CD4-positive, alpha-beta memory T cell (primary cell): ENCODE measurements at regions not wholly inside any gene's neighbourhood (a gene's known extent, or its start where the extent isn't known, plus 50 kb on each side); places are given as distances from the start of the nearest gene placed in this dataset.

Experiments used
- CTCF ChIA-PET: fragments of 350-600 bp; sonication (Branson Sonifier 250); formaldehyde crosslinking; loops from one replicate; lab custom pipeline; 2021; ENCODE audit warnings: inconsistent platforms; ENCODE audit not compliant: partially characterized antibody; lab: Charles Lee
- POLR2A ChIA-PET: fragments of 350-600 bp; sonication (Branson Sonifier 250); formaldehyde crosslinking; loops from one replicate; lab custom pipeline; 2021; ENCODE audit not compliant: partially characterized antibody; lab: Charles Lee
- DNase-seq, 5 donors: peaks; one replicate each; pipeline versions ENCODE4 v3.0.0 to v3.0.0-alpha.2; 2020 to 2022; ENCODE audit warnings: mixed read lengths in 1 of 5
- H3K27ac ChIP-seq: one replicate; pipeline ENCODE4 v1.7.0; 2013; ENCODE audit warnings: low read depth, low read length
- H3K27me3 ChIP-seq: 2 replicates; pipeline ENCODE4 v1.7.0; 2013; ENCODE audit warnings: mild to moderate bottlenecking, low read length, moderate library complexity; ENCODE audit not compliant: insufficient read depth
- H3K36me3 ChIP-seq: 2 replicates; pipeline ENCODE4 v1.7.0; 2013; ENCODE audit warnings: mild to moderate bottlenecking, low read length, moderate library complexity; ENCODE audit not compliant: insufficient read depth
- H3K4me1 ChIP-seq: 2 replicates; pipeline ENCODE4 v1.7.0; 2013; ENCODE audit warnings: mild to moderate bottlenecking, low read length, moderate library complexity; ENCODE audit not compliant: insufficient read depth
- H3K4me3 ChIP-seq, 2 donors: one replicate each; pipeline ENCODE4 v1.7.0; 2013; ENCODE audit warnings: low read length in 2 of 2, mild to moderate bottlenecking in 1 of 2
- H3K9me3 ChIP-seq, 2 donors: one replicate each; pipeline ENCODE4 v1.7.0; 2013; ENCODE audit warnings: low read length in 2 of 2, control low read depth in 1 of 2; ENCODE audit not compliant: control insufficient read depth in 1 of 2
- H3K27ac Mint-ChIP-seq, 7 donors: one replicate each; pipeline ENCODE4 v1.8.0; 2020 to 2021; ENCODE audit warnings: mixed read lengths in 7 of 7, mild to moderate bottlenecking in 6 of 7, inconsistent platforms in 3 of 7, moderate library complexity in 3 of 7
- H3K27me3 Mint-ChIP-seq, 2 donors: one replicate each; pipeline ENCODE4 v1.8.0; 2020 to 2021; ENCODE audit warnings: mixed read lengths in 2 of 2
- H3K36me3 Mint-ChIP-seq, 2 donors: one replicate each; pipeline ENCODE4 v1.8.0; 2020 to 2021; ENCODE audit warnings: mixed read lengths in 2 of 2, inconsistent platforms in 1 of 2, mild to moderate bottlenecking in 1 of 2
- H3K4me1 Mint-ChIP-seq, 4 donors: one replicate each; pipeline ENCODE4 v1.8.0; 2020 to 2021; ENCODE audit warnings: mixed read lengths in 4 of 4, mild to moderate bottlenecking in 1 of 4
- H3K4me3 Mint-ChIP-seq, 8 donors: one replicate each; pipeline ENCODE4 v1.8.0; 2020 to 2021; ENCODE audit warnings: mixed read lengths in 8 of 8, mild to moderate bottlenecking in 7 of 8, moderate library complexity in 6 of 8, inconsistent platforms in 3 of 8
- H3K9me3 Mint-ChIP-seq, 8 donors: one replicate each; pipeline ENCODE4 v1.8.0; 2020 to 2021; ENCODE audit warnings: mixed read lengths in 8 of 8, mild to moderate bottlenecking in 5 of 8, inconsistent platforms in 3 of 8, moderate library complexity in 1 of 8
- intact Hi-C: fragments of 100-400 bp; cut with micrococcal nuclease; formaldehyde crosslinking; loops from one replicate; pipeline ENCODE4 v1.15.1; 2023

DNA sequence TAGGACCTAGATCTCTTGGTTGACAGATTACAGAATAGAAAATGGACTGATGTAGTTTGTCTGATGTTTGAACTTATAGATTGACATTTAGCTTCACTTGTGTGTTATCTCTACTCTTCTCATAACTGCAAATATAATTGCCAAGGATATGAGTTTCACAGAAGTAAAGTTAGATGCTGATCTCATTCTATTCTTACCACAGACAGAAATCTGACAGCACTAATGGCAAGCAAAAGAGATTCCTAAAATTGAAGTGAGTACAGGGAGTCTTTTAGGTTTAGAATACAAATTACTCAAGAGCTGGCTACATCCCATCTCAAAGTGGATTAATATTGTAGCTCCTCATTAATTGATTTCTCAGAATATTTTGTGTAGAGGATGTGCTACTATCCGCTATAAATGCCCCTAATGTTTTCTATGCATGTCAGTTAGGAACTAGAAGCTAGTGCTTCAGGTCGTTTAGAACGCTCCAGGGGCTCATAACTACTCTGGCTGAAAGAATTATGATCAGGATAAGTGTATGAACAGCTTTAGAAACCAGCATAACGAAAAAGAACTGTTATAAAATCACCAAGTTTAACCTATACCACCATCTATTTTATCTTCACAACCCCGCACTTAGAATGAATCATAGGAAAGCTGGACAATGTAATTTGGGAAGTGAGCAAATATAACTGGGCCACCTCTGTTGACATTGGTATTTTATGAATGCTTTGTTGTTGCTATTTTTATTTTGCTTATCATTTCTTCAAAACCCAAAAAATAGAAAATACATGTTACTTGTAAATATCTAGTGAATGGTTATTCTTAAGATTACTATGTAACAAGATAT, 378.8 kb upstream of the REG3G start:
- ChIA-PET POLR2A (no interaction called here), CTCF (no interaction called here)
- Mint-ChIP-seq H3K9me3 (peaks cover 2 to 25% (median 15%) of the 10 kb centered on the region in 8 donors), H3K4me3 (no peak overlapping the region), H3K27ac (no peak overlapping the region), H3K27me3 (no peaks in the 10 kb centered on the region), H3K4me1 (no peaks in the 10 kb centered on the region), H3K36me3 (no peaks in the 10 kb centered on the region)
- Histone ChIP-seq H3K4me1 (no peaks in the 10 kb centered on the region), H3K27ac (no peak overlapping the region), H3K4me3 (no peak overlapping the region), H3K9me3 (no peaks in the 10 kb centered on the region), H3K36me3 (no peaks in the 10 kb centered on the region), H3K27me3 (no peaks in the 10 kb centered on the region)
- intact Hi-C loops, result no loop called here
- DNase-seq, result no peak

DNA sequence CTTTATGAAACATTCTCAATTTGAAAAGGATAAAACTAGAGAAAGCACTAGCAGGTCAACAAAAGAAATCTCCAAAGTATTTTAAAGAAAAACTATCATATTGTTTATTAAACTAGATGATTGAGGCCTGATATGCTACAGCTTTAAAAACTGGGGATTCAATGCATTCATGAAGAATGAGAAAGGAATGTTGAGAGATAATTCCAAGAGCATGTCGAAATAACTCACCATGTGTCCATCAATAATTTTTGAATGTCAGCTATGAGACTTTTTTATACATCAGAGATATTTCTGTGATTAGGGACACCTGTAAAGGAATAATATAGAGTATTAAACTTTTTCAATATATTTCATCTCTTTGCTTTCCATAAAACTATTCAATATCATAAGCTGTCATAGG, 376.9 kb upstream of the REG3G start:
- no peak for DNase-seq
- H3K36me3 ChIP-seq, result no peaks in the 10 kb centered on the region
- Mint-ChIP-seq H3K27me3 (no peaks in the 10 kb centered on the region), H3K36me3 (no peaks in the 10 kb centered on the region), H3K4me3 (no peak overlapping the region), H3K9me3 (peaks cover 2 to 37% (median 16%) of the 10 kb centered on the region in 8 donors), H3K27ac (no peak overlapping the region), H3K4me1 (no peaks in the 10 kb centered on the region)
- H3K4me1 ChIP-seq, result no peaks in the 10 kb centered on the region
- no peaks in the 10 kb centered on the region for H3K27me3 ChIP-seq
- intact Hi-C loops, result no loop called here
- no peak overlapping the region for H3K4me3 ChIP-seq
- H3K9me3 ChIP-seq, result no peaks in the 10 kb centered on the region
- ChIA-PET POLR2A (no interaction called here), CTCF (no interaction called here)
- H3K27ac ChIP-seq, result no peak overlapping the region

DNA sequence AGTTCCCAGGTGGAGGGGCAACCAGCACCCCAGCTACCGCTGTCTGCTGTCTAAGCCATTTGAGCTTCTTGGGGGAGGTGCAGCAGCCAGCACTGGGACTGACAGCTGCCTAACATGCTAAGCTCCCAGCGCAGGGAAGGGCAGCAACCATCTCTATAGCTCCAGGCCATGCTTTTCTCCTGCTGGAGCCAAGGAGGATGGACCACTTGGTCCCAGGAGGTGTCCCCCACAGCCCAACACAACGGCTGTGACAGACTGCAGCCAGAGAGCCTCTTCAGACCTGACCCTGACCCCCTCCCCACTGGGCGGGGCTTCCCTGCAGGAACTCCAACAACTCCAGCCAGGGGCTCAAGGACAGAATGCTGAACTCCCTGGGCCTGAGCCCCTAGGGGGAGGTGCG, 370.6 kb upstream of the REG3G start:
- H3K4me1 ChIP-seq, result no peaks in the 10 kb centered on the region
- peaks cover 9 to 56% (median 30%) of the 10 kb centered on the region in 8 donors for H3K9me3 Mint-ChIP-seq
- POLR2A ChIA-PET, result no interaction called here

DNA sequence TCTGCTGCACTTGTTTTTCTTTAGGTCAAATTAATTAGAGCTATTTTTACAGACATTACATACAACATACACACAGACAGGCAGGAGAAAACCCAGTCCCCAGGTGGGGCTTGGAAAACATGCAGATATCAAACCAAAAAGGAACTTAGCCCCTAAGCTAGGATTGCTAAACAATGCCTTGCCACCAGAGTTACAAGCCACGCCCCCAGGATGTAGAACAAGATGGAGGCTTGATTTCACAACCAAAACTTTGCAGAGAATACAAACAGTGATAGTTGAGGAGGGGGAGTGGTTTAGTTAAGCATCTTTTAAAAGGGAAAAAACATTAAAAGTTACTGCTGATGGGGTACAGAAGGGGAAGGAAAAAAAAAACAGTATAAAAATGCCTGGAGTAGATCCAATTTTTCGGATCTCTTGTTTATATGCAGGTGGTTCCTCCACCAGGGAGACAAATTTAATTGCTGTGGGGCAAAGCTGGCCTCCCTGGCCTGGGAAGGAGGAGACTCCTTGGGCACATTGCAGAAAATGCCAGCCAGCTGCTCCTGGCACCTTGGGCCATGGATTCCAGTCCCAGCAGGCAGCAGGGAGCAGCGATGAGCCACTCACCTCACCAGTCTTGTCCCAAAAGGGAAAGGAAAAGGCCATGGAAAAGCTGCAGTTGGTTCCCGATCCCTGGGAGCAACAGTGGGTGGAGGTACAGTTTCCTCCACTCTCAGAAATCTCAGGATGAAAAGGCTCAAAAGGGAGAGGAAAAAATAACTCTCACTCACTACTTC, 348.4 kb upstream of the REG3G start:
- no peaks in the 10 kb centered on the region for H3K9me3 ChIP-seq
- no peaks in the 10 kb centered on the region for H3K27me3 ChIP-seq
- ChIA-PET CTCF (no interaction called here), POLR2A (no interaction called here)
- no peaks in the 10 kb centered on the region for H3K36me3 ChIP-seq
- intact Hi-C loops, result no loop called here
- no peak overlapping the region for H3K4me3 ChIP-seq
- Mint-ChIP-seq H3K4me1 (no peaks in the 10 kb centered on the region), H3K36me3 (no peaks in the 10 kb centered on the region), H3K9me3 (peaks cover 0 to 26% (median 16%) of the 10 kb centered on the region in 8 donors), H3K27me3 (no peaks in the 10 kb centered on the region), H3K4me3 (no peak overlapping the region), H3K27ac (no peak overlapping the region)
- no peak for DNase-seq
- H3K4me1 ChIP-seq, result no peaks in the 10 kb centered on the region
- no peak overlapping the region for H3K27ac ChIP-seq

More for the DNA sequence above, 370.6 kb upstream of the REG3G start:
- H3K36me3 ChIP-seq, result no peaks in the 10 kb centered on the region
- H3K9me3 ChIP-seq, result no peaks in the 10 kb centered on the region
- Mint-ChIP-seq H3K4me1 (no peaks in the 10 kb centered on the region), H3K27me3 (no peaks in the 10 kb centered on the region), H3K27ac (no peak overlapping the region), H3K36me3 (peaks cover 0 to 4% of the 10 kb centered on the region in 2 donors), H3K4me3 (no peak overlapping the region)
- no peak for DNase-seq
- H3K27me3 ChIP-seq, result no peaks in the 10 kb centered on the region
- intact Hi-C loops, result no loop called here
- no peak overlapping the region for H3K27ac ChIP-seq
- H3K4me3 ChIP-seq, result no peak overlapping the region
- CTCF ChIA-PET, result no interaction called here

DNA sequence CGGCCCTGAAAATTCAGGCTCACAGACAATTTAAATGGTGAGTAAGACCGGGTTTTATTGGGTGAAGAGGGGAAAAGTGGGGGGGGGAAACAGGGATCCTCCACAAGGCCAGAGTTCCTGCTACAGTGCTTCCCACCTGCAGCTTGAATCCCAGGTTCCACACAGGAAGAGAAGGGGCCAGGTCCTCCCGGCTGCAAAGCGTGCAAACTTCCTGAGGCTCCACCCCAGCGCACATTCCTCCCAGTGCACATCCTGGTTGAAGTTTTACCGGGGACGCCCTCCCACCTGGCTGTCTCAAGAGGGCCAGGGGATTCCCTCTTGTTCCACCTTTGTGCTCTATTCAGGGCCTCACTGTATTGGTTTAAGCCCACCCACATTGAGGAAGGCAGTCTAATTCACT, 347.7 kb upstream of the REG3G start:
- H3K36me3 Mint-ChIP-seq, result no peaks in the 10 kb centered on the region
- no peak overlapping the region for H3K27ac Mint-ChIP-seq
- Histone ChIP-seq H3K4me3 (no peak overlapping the region), H3K4me1 (no peaks in the 10 kb centered on the region), H3K36me3 (no peaks in the 10 kb centered on the region), H3K27me3 (no peaks in the 10 kb centered on the region), H3K9me3 (no peaks in the 10 kb centered on the region), H3K27ac (no peak overlapping the region)
- H3K27me3 Mint-ChIP-seq, result no peaks in the 10 kb centered on the region
- H3K4me3 Mint-ChIP-seq, result no peak overlapping the region
- no peak for DNase-seq
- POLR2A ChIA-PET, result no interaction called here
- intact Hi-C loops, result no loop called here
- peaks cover 0 to 27% (median 16%) of the 10 kb centered on the region in 8 donors for H3K9me3 Mint-ChIP-seq
- H3K4me1 Mint-ChIP-seq, result no peaks in the 10 kb centered on the region
- CTCF ChIA-PET, result no interaction called here

DNA sequence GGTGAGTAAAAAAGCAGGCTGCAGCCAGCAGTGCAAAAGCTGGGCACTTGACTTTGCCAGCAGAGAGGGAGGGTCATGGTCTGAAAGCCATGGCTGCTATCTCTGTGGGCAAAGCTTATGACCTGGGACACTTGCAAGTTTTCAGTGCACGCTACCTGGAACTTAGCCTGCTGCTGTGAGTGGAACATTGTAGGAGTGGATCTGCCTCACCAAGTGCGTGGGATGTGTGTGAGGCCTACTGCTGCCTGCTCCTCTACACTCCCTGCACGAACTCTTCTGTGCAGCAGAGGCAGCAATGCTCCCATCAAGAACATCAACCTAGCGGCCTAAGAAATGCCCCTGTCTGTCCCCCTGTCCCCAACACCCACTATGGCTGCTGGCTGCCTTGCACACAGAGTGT, 344.1 kb upstream of the REG3G start:
- Histone ChIP-seq H3K4me3 (no peak overlapping the region), H3K27ac (no peak overlapping the region), H3K9me3 (no peaks in the 10 kb centered on the region), H3K36me3 (no peaks in the 10 kb centered on the region), H3K4me1 (no peaks in the 10 kb centered on the region), H3K27me3 (no peaks in the 10 kb centered on the region)
- CTCF ChIA-PET, result no interaction called here
- POLR2A ChIA-PET, result no interaction called here
- intact Hi-C loops, result no loop called here
- H3K27me3 Mint-ChIP-seq, result no peaks in the 10 kb centered on the region
- no peak for DNase-seq
- no peaks in the 10 kb centered on the region for H3K4me1 Mint-ChIP-seq
- H3K9me3 Mint-ChIP-seq, result peaks cover 0 to 45% (median 18%) of the 10 kb centered on the region in 8 donors
- no peak overlapping the region for H3K4me3 Mint-ChIP-seq
- no peak overlapping the region for H3K27ac Mint-ChIP-seq
- H3K36me3 Mint-ChIP-seq, result no peaks in the 10 kb centered on the region

DNA sequence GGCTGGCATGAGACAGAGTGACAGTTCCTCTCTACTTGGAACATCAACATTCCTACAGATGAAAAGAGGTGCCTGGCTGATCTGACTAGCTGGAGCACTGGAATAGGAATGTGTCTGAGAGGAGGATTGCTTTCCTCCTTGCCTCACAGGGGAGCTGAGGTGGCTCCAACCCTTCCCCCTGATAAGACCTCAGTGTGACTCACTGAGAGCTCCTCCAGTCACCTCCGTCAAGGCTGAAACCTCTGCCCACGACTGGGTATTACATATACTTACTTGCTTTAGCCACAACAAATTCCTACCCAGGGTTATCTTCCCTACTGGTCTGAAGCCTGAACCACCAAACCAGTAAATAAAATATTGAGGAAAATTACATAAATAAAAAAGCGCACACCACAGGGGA, 342.7 kb upstream of the REG3G start:
- Mint-ChIP-seq H3K36me3 (no peaks in the 10 kb centered on the region), H3K27me3 (no peaks in the 10 kb centered on the region), H3K4me1 (no peaks in the 10 kb centered on the region), H3K27ac (no peak overlapping the region), H3K4me3 (no peak overlapping the region), H3K9me3 (peaks cover 0 to 38% (median 16%) of the 10 kb centered on the region in 8 donors)
- intact Hi-C loops, result no loop called here
- ChIA-PET POLR2A (no interaction called here), CTCF (no interaction called here)
- H3K27ac ChIP-seq, result no peak overlapping the region
- no peaks in the 10 kb centered on the region for H3K9me3 ChIP-seq
- H3K36me3 ChIP-seq, result no peaks in the 10 kb centered on the region
- H3K27me3 ChIP-seq, result no peaks in the 10 kb centered on the region
- DNase-seq, result no peak
- H3K4me1 ChIP-seq, result no peaks in the 10 kb centered on the region
- no peak overlapping the region for H3K4me3 ChIP-seq
